Peyer's patch (tissue), 4 donors: ENCODE measurements at regions not wholly inside any gene's neighbourhood (a gene's known extent, or its start where the extent isn't known, plus 50 kb on each side); places are given as distances from the start of the nearest gene placed in this dataset.

Source experiments
- POLR2A ChIP-seq, 2 donors: fragments of 450-650 bp; IDR thresholded peaks; one replicate each; pipeline ENCODE4 v1.5.1; 2017; ENCODE audit warnings: antibody characterized with exemption in 2 of 2, mild to moderate bottlenecking in 2 of 2, moderate library complexity in 2 of 2
- TF ChIP-seq, protein P1 (sequence below), 6 experiments: fragments of 450-650 bp in 4 of 6; fragments of 200-600 bp in 2 of 6; sonication (generic) in 1 of 6; IDR thresholded peaks; one replicate each; pipeline ENCODE4 v1.5.1; 2017 to 2019; ENCODE audit warnings: antibody characterized with exemption in 6 of 6, mild to moderate bottlenecking in 3 of 6, moderate library complexity in 1 of 6

DNA sequence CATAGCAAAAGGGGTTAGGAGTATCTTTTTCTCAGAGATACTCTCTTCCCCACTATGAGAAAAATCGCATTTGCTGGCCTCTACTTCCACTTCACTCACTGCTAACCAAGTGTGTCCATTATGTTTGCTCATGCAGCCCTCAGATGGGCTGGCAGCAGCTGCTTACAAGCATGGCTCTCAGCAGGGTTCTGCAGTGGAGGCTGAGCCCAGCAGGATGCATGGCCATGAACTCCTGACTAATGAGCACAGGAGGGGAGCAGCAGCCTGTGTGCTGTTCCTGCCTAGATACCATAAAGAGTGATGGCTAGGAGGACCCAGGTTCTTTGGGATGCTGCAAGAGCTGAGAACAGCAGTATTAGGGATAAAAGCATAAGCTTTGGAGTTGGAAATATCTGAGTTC is 316.9 kb upstream of the THSD7B start:
- TF ChIP-seq, protein P1, sequence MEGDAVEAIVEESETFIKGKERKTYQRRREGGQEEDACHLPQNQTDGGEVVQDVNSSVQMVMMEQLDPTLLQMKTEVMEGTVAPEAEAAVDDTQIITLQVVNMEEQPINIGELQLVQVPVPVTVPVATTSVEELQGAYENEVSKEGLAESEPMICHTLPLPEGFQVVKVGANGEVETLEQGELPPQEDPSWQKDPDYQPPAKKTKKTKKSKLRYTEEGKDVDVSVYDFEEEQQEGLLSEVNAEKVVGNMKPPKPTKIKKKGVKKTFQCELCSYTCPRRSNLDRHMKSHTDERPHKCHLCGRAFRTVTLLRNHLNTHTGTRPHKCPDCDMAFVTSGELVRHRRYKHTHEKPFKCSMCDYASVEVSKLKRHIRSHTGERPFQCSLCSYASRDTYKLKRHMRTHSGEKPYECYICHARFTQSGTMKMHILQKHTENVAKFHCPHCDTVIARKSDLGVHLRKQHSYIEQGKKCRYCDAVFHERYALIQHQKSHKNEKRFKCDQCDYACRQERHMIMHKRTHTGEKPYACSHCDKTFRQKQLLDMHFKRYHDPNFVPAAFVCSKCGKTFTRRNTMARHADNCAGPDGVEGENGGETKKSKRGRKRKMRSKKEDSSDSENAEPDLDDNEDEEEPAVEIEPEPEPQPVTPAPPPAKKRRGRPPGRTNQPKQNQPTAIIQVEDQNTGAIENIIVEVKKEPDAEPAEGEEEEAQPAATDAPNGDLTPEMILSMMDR (IDR thresholded peaks at IDR 0.05) = no peak
- no peak for TF ChIP-seq POLR2A (IDR thresholded peaks at IDR 0.05)
